HG03354 (cell line): ENCODE measurements at regions not wholly inside any gene's neighbourhood (a gene's known extent, or its start where the extent isn't known, plus 50 kb on each side); places are given as distances from the start of the nearest gene placed in this dataset.

Source experiments
- ATAC-seq: cut with Tn5 transposase; IDR thresholded peaks from one replicate; pipeline ENCODE4 v1.9.1; 2021; ENCODE audit warnings: mild to moderate bottlenecking; ENCODE audit not compliant: unreplicated experiment, poor library complexity, severe bottlenecking

- ATAC-seq, result no peak
Measured at GRCh38 chr12:59030415-59030814, 110.1 kb upstream of the LRIG3 start.

- no peak for ATAC-seq
Measured at GRCh38 chr12:59027199-59027598, 106.9 kb upstream of the LRIG3 start.

- no peak for ATAC-seq
Measured at GRCh38 chr12:59023861-59024424, 103.6 kb upstream of the LRIG3 start.

GRCh38 chr12:59020073-59020946, 100.0 kb upstream of the LRIG3 start:
- no peak for ATAC-seq

GRCh38 chr12:59014885-59015284, 94.6 kb upstream of the LRIG3 start:
- no peak for ATAC-seq

- no peak for ATAC-seq
Measured at GRCh38 chr12:59010941-59011340, 90.6 kb upstream of the LRIG3 start.

- ATAC-seq, result no peak
Measured at GRCh38 chr12:59010118-59010517, 89.8 kb upstream of the LRIG3 start.

- ATAC-seq, result no peak
Measured at GRCh38 chr12:59007620-59008019, 87.3 kb upstream of the LRIG3 start.

- ATAC-seq, result no peak
Measured at GRCh38 chr12:59005193-59005955, 85.1 kb upstream of the LRIG3 start.

- ATAC-seq, result no peak
Measured at GRCh38 chr12:59004456-59004855, 84.2 kb upstream of the LRIG3 start.

GRCh38 chr12:58995666-58996363, 75.5 kb upstream of the LRIG3 start:
- no peak for ATAC-seq

GRCh38 chr12:58988643-58989344, 68.5 kb upstream of the LRIG3 start:
- no peak for ATAC-seq

- ATAC-seq, result no peak
Measured at GRCh38 chr12:58981961-58982360, 61.7 kb upstream of the LRIG3 start.

GRCh38 chr12:58980768-58981167, 60.5 kb upstream of the LRIG3 start:
- no peak for ATAC-seq

GRCh38 chr12:58978717-58979116, 58.4 kb upstream of the LRIG3 start:
- ATAC-seq, result no peak

- ATAC-seq, result no peak
Measured at GRCh38 chr12:58977476-58977875, 57.2 kb upstream of the LRIG3 start.

- no peak for ATAC-seq
Measured at GRCh38 chr12:58976146-58976545, 55.8 kb upstream of the LRIG3 start.
